NCI-H2196 (cell line): ENCODE measurements at regions not wholly inside any gene's neighbourhood (a gene's known extent, or its start where the extent isn't known, plus 50 kb on each side); places are given as distances from the start of the nearest gene placed in this dataset.
"Not testable (repeated sequence)": the region's sequence is repeated elsewhere in the genome, so short reads cannot be mapped to it uniquely, and the experiment has no call there.

ENCODE experiments used
- DNase-seq: peaks from one replicate; lab custom pipeline; 2025; ENCODE audit not compliant: unreplicated experiment; lab: John Stamatoyannopoulos, UW

DNA sequence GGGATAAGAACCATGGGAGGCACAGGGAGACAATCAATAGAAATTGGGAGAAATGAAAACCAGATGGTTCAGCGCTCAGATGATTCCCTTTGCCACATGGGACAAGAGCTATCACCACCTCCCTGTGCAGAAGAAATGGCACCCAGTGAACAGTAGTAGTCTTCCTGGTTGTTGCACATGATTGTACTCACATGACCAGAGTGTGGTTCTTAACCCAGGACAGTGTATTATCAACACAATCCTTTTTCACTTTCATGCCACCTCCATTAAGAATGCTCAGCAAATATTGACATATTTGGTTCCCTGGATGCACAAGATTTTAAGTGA is 149.0 kb upstream of the SH3BP4 start:
- no peak for DNase-seq

DNA sequence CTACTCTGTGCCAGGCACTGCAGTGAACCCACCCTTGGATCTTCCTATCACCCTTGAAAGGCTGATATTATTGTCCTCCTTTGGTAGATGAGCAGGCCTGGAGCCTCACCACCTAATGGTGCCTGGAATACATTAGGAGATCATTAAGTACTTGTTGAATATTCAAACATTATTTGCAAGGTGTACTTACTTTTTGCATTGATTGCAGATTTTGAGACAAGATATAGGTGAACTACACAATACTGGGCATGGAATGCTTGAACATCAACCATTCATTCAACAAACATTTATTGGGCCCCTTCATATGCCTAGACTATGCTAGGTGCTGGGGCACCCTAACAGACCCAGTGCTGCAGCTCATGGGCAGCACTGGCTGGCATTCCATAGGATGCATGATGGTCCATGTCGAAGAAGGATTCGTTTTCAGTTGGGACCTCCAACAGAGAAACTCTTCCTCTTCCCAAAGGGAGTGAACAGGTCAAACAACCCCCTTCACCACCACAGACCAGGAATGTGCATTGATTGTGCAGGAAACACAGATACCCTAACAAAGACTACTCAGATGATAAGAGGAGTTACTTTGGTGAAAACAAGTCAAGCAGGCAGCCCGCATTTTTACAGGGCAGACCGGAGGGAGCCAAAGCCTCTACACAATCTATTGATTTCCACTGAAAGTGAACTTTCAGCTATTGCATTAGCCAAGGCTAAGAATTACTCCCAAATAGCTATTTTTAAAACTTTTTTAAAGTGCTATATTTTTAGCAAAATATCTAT is 149.6 kb upstream of the SH3BP4 start:
- no peak for DNase-seq

DNA sequence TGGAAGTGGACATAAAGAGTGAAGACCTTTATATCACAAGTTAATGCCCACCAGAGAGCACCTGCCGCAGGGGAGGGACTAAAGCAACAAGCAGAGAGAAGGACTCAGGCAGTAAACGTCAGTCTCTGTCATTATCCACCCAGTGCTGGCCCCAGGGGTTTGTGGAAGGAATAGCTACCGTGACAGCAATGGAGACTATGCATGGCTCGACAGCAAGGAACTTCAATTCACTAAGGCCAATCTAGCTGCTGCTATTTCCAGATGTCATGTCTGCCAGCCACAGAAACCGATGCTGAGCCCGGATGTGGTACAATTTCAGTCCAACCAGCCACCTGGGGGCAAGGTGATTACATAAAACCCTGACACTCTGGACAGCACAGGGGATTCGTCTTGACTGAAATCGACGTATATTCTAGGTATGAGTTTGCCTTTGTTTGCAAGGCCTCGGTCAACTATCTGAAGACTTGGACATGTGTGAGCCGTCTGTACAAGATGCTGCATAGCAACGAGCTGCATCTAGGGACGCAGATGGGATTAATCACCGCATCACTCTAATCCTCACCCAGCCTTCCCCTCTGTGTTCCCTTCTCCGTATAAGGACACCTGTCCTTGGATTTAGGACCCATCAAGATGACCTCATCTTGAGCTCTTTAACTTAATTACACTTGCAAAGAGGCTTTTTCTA is 154.1 kb upstream of the SH3BP4 start:
- DNase-seq: no peak

DNA sequence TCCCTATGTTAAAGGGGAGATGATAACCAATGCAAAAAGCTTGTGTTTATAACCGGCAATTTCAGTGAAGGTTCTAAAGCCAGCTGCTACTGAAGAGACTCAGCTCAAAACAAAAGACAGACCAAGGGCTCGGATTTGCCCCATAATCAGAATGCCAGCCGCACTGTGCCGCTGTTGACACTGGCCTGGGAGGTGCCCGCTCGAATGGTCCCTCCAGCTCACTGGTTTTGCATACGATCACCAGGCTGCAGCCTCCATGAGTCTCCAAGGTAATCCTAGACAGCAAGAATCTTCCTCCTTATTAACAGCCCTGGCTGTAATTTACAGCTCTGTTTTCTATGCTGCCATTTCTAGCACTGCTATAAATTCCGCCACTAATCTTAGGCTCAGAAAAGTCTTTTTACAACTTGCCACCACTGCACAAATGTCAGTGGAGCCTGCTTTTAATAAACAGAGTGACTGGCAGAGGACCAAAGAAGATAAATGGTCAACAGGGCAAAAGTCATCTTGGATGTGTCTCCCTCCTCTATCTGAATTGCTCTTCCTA is 155.7 kb upstream of the SH3BP4 start:
- DNase-seq: no peak

DNA sequence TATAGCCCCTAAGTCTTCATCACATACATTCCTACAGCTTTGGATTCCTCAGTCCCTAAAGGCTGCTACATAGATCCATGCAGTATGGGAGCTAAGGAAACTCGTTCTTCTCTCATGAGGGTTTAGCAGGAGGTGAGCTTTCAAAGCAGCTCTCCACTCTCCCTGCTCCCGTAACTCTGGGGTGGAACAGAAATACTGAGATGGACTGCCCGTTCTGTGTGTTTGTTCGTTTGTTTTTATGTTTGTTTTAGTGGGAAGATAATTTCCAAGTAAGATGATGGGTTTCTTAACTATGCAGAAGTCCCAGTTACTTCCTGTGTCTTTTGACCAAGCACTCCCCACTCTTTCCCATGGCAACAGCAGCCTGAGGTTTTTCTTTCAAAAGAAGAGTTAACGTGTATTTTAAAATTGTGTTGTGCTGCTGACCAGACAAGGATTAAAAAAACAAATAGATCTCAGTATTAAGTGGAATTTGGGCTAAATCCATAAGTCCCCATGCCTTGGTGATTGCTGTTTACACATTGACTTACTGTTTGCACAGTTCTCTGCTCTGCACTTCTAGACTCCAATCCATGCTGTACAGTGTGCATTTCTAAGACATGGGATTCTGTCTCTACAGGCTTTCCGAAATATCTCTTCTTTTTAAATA is 156.4 kb upstream of the SH3BP4 start:
- no peak for DNase-seq

DNA sequence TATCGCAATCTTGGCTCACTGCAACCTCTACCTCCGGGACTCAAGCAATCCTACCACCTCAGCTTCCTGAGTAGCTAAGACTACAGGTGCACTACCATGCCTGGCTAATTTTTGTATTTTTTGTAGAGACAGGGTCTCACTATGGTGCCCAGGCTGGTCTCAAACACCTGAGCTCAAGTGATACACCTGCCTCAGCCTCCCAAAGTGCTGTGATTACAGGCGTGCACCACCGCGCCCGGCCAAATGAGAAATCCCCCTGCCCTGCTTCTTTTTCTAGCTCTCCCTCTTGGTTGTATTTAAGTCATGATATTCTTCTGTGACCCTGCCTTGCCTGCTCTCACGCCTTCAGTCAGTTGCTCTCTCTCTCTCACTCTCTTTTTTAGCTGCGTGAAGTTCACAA is 157.0 kb upstream of the SH3BP4 start:
- no peak for DNase-seq

DNA sequence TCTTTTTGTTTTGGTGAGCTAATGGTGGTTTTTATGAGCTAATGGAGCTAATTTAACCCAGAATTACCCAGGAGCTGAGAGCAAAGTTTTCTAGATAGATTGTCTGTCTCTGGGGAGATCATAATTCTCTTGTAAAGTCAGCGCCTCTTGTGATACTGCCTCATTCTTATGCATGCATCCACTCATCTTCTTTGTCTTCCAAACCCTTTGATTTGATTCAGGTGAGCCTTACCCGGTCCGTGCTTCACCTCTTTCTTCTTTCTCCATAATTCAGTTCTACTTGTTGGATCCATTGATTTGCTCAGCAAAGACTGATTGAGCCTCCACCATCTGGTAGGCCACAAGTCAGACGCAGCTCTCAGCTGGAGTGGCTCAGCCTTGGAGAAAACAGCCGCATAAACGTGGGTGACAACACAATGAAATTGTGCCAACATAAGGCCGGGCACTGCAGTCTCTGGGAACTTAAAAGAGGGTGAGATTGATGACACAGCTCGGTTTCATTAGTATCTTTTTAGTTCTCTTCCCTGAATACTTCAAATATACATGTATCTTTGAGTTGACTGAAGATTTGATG is 158.5 kb upstream of the SH3BP4 start:
- DNase-seq: no peak

DNA sequence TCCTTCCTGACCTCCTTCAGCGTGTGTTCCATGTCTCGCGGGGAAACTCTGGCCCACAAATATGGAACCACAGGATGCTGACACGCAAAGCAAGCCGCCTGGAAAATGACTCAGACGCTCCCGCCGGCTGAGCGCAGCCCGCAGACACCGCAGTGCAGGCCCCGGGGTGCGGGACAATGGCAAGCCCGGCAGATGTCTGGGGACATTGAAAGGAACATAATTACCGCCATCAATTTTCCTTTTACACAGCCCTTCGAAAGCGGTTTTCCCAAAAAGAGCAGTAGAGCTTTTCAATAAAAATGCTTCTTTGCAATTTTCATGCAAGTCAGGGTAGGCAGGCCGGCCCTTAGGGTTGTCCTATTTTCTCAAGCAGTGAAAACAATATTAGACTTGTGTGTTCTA is 159.2 kb upstream of the SH3BP4 start:
- no peak for DNase-seq

DNA sequence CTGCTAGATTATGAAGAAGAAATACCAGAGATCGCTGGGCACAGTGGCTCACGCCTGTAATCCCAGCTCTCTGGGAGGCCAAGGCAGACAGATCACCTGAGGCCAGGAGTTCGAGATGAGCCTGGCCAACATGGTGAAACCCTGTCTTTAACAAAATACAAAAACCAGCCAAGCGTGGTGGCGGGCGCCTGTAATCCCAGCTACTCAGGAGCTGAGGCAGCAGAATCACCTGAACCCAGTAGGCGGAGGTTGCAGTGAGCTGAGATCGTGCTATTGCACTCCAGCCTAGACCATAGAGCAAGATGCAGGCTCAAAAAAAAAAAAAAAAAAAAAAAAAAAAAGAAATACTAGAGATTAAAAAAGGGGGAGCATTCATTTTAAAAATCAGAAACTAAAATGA is 159.7 kb upstream of the SH3BP4 start:
- DNase-seq: not testable (repeated sequence)

DNA sequence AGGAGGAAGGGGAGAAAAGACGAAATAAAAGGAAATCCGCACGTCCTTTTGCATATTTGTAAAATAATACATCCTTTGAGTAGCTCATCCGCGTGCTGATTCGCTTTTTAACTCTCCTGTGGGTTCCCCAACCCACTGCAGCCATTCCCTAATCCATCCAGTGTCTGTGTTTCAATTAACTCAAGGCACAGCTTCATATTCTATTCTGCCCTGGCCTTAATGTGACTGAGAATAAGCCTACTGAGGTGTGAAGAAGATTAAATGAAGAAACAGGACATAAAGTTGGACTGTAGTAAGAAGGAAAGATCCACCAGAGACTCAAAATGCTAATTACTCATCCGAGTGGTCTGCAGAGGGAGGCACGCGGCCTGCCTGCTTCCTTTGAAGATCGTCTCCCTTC is 161.4 kb upstream of the SH3BP4 start:
- no peak for DNase-seq

DNA sequence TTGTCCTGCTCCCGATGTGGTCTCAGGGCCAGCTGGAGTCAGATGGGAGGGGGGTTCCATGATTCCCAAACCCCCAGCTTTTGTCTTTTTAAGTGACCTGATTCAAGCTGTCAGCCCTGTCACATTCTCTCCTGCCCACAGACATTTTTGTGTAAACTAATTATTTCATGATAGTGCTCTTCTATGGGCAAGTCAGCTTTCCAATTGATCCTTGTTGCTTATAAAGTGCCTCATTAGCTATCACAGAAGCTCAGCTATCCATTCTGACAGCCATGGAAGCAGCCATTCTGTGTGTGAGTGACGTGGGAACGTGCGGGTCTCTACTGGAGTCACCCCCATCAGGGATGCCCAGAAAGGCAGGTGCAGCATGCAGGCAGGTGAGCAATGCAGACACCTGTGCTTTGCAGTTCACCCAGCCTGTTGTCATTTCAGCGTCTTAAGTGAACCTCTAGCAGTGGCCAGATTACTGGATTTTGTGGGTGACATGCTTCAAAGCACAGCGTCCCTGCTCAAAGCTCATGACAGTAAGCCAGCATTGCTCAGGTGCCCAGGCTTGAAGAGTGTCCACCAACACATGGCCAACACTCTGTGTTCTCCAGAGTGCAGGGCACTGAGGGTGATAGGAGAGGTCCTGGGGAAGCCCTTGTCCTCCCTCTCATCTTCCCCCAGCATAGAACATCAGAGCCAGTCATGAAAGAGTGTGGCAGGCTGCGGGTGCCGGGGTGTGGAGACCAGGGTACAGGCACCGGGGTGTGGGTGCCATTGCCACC is 162.1 kb upstream of the SH3BP4 start:
- no peak for DNase-seq

DNA sequence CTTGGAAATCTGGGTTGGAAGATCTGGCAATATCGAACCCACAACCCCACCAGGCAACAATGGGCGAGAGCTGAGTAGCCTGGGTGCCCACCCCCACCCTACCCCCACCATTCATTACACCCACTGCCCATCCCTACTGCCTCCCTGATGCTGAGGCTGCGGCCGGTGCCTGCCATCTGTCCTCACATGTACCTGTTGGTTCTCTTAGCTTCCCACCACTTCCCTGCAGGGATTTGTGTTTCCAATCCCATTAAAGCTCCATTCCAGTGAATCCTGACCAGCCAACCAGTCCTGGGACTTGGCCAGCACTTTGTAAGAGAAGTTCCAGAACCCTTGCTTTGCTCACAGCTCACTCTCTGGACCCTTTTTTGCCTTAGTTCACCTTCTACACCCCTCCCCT is 163.0 kb upstream of the SH3BP4 start:
- no peak for DNase-seq

DNA sequence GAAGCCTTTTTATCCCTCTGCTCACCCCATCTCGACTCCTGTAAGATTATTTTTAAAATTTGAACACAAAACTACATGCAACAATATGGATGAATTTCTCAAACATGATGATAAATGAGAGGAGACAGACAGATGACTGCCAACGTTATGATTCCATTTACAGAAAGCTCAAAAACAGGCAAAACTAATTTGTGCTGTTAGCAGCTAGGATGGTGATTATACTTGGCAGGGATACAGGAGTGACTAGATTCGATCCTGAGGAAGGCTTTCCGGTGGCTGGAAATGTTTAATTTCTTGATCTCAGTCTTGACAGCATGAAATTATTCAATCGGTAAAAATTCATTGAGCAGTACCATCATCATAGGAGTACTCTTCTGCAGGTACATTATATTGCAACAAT is 163.4 kb upstream of the SH3BP4 start:
- no peak for DNase-seq

DNA sequence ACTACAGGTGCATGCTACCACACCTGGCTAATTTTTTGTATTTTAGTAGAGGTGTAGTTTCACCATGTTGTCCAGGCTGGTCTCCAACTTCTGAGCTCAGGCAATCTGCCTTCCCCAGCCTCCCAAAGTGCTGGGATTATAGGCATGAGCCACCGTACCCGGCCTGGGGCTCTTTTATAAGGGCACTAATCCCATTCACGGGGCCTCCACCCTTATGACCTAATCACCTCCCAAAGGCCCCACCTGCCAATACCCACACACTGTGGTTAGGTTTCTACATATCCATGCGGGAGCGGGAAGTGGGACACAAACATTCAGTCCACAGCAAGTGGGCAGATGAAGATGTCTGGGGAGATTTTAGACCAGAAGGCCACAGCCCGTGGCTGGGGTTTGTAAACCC is 164.7 kb upstream of the SH3BP4 start:
- no peak for DNase-seq

DNA sequence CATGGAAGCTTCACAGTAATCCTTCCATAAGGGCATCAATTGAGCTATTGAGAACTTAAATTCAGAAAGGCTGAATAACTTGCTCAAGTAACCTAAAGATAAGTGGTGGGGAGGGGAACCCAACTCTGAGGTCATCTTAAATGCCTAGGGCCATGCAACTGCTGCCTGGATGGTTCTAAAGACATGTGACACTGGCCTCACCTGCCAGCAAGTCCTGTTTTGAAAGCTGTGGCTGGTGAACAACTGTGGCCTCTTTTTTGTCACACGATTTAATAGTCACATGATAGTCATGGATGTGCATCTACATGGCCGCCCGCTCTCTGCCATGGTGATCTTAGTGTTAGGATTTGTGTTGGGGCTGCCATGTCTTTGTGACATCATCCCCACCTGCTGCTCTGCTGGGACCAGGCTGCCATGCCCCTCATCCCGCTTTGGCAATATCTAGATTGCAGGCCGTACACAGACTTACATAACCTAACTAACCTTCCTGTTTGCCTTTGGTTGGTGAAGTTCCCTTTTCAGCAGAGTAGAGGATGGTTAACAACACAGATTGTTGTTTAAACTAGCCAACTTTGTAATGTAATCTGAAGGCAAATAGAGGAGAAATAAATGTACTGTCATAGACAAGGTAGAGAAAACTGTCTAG is 177.9 kb upstream of the SH3BP4 start:
- no peak for DNase-seq

DNA sequence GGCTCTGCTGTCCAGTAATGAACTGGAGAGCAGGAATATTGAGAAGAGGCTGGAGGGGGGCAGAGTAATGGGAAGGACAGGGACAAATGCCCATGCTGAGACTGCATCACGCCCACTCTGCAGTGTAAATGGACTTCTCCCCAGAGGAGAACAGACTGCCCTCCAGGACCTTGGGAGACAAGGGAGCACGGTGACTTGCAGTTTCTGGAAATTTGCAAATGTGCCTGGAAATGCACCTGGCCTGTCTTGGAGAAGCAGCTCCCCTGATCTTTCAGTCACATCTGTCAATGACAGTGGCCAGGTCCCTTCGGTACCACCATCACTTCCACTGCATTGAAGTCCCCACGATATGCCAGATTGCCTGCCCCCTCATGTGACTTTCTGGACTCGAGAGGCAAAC is 178.7 kb upstream of the SH3BP4 start:
- DNase-seq: no peak

DNA sequence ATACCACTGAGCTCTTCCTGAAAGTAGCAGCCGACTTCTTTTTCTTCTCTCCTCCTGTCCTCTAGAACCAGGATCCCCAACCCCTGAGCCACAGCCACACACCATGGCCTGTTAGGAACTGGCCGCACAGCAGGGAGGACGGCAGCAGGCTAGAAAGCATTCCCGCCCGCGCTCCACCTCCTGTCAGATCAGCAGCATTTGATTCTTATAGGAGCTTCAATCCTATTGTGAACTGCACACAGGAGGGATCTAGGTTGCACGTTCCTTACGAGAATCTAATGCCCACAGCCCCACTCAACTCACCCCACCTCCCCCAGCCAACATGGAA is 179.1 kb upstream of the SH3BP4 start:
- no peak for DNase-seq

DNA sequence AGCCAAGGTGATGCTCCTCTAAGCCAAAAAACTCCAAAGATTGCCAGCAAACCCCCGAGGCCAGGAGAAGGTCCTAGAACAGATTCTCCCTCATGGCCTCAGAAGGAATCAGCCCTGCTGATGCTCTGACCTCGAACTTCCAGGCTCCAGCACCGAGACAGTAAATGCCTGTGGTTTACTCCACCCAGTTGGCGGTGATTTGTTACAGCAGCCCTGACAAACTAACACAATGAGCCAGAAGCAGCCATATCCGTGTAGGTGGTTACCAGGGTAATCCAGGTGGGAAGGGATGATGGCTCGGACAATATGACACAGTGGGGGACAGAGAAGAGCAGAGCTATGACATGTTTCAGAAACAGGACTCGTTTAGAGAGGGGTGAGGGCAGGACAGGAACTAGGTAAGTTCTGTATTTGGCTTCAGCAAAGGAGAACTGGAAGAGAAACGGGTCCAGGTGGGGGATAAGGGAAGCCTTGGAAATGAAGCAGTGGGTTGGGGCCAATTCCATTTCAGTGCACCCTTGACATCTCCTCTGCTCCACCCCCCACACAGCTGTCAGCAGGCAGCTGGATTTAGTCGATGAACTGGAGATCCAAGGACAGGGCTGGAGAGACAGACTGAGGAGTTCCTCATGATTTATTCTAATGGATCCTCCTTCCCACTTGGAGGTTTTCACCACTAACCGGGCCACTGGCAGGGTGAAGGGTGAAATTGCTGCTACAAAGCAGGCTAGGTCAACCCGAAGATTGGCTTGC is 179.7 kb upstream of the SH3BP4 start:
- DNase-seq: no peak

DNA sequence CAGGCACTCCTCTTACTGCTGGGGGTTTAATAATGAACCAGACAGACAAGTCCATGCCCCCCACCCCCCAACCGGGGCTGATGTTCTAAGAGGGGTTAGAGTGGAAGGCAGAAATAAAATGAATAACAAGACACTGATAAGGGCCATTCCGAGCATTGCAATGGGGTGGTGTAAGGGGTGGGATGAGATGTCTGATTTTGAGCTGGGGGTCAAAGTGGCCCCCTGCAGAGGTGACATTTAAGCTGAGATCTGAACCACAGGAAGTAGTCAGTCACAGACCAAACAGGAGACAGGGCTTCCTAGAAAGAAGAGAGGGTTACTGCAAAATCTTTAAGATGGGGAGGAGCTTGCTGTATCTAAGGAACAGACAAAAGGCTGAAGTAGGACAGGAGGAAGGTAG is 180.6 kb upstream of the SH3BP4 start:
- DNase-seq: no peak

DNA sequence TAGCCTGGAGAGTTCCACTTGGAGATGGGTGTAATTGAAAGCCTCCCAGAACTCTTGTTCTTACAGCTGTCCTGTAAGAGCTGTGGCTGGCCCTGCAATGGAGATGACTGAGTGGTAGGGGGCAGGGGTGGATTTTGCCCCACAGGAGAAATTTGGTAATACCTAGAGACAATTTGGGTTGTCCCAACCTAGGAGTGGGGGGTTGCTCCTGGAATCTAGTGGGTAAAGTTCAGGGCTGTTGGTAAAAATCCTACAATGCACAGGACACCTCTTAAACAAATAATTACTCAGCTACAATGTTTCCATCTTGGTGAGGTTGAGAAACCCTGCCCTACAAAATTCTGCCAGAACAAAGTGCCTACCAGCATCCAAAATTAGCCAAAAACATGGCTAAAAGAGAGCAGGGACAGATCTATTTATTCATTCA is 181.1 kb upstream of the SH3BP4 start:
- no peak for DNase-seq
